ENCODE measurements at regions not wholly inside any gene's neighbourhood (a gene's known extent, or its start where the extent isn't known, plus 50 kb on each side); places are given as distances from the start of the nearest gene placed in this dataset.

DNA sequence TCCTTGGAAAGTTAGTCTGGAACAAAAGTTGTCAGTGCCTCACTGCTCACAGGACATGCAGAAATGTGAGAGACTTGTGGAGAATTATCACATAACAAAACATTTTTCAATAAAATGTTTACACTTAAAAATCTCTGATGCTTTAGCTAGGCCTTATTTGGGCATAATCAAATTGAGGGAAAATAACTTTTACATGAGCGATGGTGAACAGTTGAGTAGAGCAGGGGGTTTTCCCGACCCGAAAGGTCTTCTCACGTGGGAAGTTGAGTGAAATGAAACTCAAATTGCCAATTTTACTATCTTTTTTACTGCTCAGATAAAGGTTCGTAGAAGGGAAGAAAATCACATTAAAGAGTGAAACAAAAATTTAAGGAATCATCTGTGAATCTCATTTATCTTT is 465.6 kb downstream of the MTX2 start:
- TF ChIP-seq, protein P1, sequence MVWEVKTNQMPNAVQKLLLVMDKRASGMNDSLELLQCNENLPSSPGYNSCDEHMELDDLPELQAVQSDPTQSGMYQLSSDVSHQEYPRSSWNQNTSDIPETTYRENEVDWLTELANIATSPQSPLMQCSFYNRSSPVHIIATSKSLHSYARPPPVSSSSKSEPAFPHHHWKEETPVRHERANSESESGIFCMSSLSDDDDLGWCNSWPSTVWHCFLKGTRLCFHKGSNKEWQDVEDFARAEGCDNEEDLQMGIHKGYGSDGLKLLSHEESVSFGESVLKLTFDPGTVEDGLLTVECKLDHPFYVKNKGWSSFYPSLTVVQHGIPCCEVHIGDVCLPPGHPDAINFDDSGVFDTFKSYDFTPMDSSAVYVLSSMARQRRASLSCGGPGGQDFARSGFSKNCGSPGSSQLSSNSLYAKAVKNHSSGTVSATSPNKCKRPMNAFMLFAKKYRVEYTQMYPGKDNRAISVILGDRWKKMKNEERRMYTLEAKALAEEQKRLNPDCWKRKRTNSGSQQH (CRISPR knock-in tag; IDR thresholded peaks at IDR 0.05; ENCODE audit: low read depth) = no peak
- TF ChIP-seq TBX2 (CRISPR knock-in tag; IDR thresholded peaks at IDR 0.05; ENCODE audit: borderline replicate concordance) = no peak
- TF ChIP-seq ZKSCAN1 (IDR thresholded peaks at IDR 0.05; ENCODE audit: low read length) = no peak
- TF ChIP-seq EP300 (IDR thresholded peaks at IDR 0.05; ENCODE audit: low read depth in 2 of 2, low read length in 2 of 2) = no peak
- TF ChIP-seq EP300 (CRISPR knock-in tag; IDR thresholded peaks at IDR 0.05; ENCODE audit: borderline replicate concordance) = no peak
- TF ChIP-seq HNRNPUL1 (IDR thresholded peaks at IDR 0.05; ENCODE audit: low read depth, low read length) = no peak
- no peak for TF ChIP-seq ZFX (CRISPR knock-in tag; IDR thresholded peaks at IDR 0.05; ENCODE audit: low read depth)

Measured in HepG2 (cell line).